Spleen (tissue), 7 donors: ENCODE measurements at regions not wholly inside any gene's neighbourhood (a gene's known extent, or its start where the extent isn't known, plus 50 kb on each side); places are given as distances from the start of the nearest gene placed in this dataset.

Experiments used
- POLR2A ChIP-seq, 3 donors: fragments of 450-650 bp; IDR thresholded peaks; one replicate each; pipeline ENCODE4 v1.5.1; 2017; ENCODE audit warnings: antibody characterized with exemption in 3 of 3, mild to moderate bottlenecking in 1 of 3
- TF ChIP-seq, protein P1 (sequence below), 11 experiments: fragments of 200-600 bp in 7 of 11; fragments of 450-650 bp in 4 of 11; sonication (generic) in 4 of 11; IDR thresholded peaks in 8 of 11; conservative IDR thresholded peaks in 3 of 11; 1 replicate in 7 of 11; 2 replicates in 4 of 11; pipeline versions ENCODE4 v1.4.0 to v1.8.0; 2016 to 2021; ENCODE audit warnings: antibody characterized with exemption in 11 of 11, inconsistent platforms in 4 of 11, mild to moderate bottlenecking in 1 of 11
- donor health status: DM: no; HTN: no; CAD: no; lungs with moderate emphysema.
- donor health status: DM: no; HTN: no; CAD: no.
- donor health status: DM: no; HTN: no; CAD: no.

DNA sequence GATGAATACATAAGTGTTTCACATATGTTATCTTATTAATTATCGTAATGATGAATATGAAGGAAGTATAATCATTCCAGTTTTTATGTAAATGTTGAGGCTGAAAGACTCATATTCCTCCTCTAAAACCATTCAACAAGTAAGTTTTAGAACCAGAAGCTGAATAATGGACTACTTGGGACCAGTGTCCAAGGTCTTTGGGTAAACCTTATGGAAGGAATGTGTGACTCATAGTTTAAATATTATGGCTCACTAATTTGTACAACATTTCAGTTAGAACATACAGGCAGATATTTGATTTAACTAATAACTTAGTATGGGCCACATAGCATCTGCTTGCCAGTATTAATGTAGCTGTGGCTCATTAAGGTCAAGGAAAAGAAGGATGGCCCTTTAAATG, 209.6 kb downstream of the TFAP2B start:
- TF ChIP-seq POLR2A (IDR thresholded peaks at IDR 0.05) = no peak
- TF ChIP-seq, protein P1, sequence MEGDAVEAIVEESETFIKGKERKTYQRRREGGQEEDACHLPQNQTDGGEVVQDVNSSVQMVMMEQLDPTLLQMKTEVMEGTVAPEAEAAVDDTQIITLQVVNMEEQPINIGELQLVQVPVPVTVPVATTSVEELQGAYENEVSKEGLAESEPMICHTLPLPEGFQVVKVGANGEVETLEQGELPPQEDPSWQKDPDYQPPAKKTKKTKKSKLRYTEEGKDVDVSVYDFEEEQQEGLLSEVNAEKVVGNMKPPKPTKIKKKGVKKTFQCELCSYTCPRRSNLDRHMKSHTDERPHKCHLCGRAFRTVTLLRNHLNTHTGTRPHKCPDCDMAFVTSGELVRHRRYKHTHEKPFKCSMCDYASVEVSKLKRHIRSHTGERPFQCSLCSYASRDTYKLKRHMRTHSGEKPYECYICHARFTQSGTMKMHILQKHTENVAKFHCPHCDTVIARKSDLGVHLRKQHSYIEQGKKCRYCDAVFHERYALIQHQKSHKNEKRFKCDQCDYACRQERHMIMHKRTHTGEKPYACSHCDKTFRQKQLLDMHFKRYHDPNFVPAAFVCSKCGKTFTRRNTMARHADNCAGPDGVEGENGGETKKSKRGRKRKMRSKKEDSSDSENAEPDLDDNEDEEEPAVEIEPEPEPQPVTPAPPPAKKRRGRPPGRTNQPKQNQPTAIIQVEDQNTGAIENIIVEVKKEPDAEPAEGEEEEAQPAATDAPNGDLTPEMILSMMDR (IDR thresholded peaks at IDR 0.05 in 8 of 11, conservative IDR thresholded peaks at IDR 0.05 in 3 of 11) = no peak
